Left ventricle myocardium inferior (tissue), 1 donor: ENCODE measurements at regions not wholly inside any gene's neighbourhood (a gene's known extent, or its start where the extent isn't known, plus 50 kb on each side); places are given as distances from the start of the nearest gene placed in this dataset.
"Not testable (repeated sequence)": the region's sequence is repeated elsewhere in the genome, so short reads cannot be mapped to it uniquely, and the experiment has no call there.

ENCODE experiments used
- DNase-seq: peaks from one replicate; pipeline ENCODE4 v3.0.0-alpha.2; 2020
- H3K27ac ChIP-seq: fragments of 200-600 bp; replicated peaks from 2 replicates; pipeline ENCODE4 v1.8.0; 2021
- H3K27me3 ChIP-seq: fragments of 200-600 bp; 2 replicates; pipeline ENCODE4 v1.8.0; 2021; ENCODE audit warnings: low read depth
- H3K36me3 ChIP-seq: fragments of 200-600 bp; 2 replicates; pipeline ENCODE4 v1.8.0; 2021
- H3K4me1 ChIP-seq: fragments of 200-600 bp; 2 replicates; pipeline ENCODE4 v1.8.0; 2021
- H3K4me3 ChIP-seq: fragments of 200-600 bp; 2 replicates; pipeline ENCODE4 v1.8.0; 2021; ENCODE audit warnings: mild to moderate bottlenecking, moderate library complexity
- H3K9me3 ChIP-seq: fragments of 200-600 bp; replicated peaks from 2 replicates; pipeline ENCODE4 v1.8.0; 2021
- CTCF ChIP-seq: fragments of 200-600 bp; IDR thresholded peaks from 2 replicates; pipeline ENCODE4 v1.8.0; 2021; ENCODE audit warnings: antibody characterized with exemption, mild to moderate bottlenecking, borderline replicate concordance
- intact Hi-C: fragments of 100-400 bp; cut with micrococcal nuclease; formaldehyde crosslinking; loops from one replicate; pipeline ENCODE4 v1.11.0; 2022
- donor health status: DM: no; HTN: yes; CAD: no; lungs with severe emphysema.

GRCh38 chr2:166775176-166775575, 113.1 kb upstream of the XIRP2 start:
- Histone ChIP-seq H3K36me3 (no peaks in the 10 kb centered on the region), H3K9me3 (no peaks in the 10 kb centered on the region), H3K27ac (no peak overlapping the region), H3K4me3 (no peak overlapping the region), H3K27me3 (no peaks in the 10 kb centered on the region), H3K4me1 (no peaks in the 10 kb centered on the region)
- TF ChIP-seq CTCF = no peak
- intact Hi-C loops = no loop called here
- no peak for DNase-seq

DNA sequence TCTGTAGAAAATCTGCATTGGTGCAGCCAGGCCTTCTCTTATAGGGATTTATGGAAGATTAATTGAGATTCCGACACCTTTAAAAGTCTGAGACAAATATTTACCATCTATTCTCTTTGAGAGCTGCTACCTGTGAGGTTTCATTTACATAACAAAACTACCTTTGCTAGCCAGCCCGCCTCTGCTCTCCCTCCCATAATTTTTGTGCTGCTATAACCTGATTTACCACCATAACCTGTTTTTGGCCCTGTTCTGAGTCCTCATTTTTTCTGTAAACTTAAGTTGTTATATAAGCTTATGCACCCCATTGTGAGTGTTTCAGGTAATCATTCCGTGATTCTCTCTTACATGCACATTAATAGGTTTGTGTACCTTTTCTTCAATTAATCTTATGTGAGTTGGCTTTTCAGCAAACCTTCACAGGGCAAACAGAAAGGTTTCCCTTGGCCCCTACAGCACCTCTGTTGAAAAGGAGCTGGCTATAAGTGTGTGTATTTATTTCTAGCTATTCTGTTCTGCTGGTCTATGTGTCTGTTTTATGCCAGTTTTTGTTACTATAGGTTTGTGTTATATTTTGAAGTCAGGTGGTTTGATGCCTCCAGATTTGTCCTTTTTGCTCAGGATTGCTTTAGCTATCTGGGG, 114.9 kb upstream of the XIRP2 start:
- H3K36me3 ChIP-seq = no peaks in the 10 kb centered on the region
- no peak for DNase-seq
- H3K4me1 ChIP-seq = no peaks in the 10 kb centered on the region
- no peaks in the 10 kb centered on the region for H3K27me3 ChIP-seq
- H3K9me3 ChIP-seq = peaks cover 7% of the 10 kb centered on the region
- H3K4me3 ChIP-seq = no peak overlapping the region
- TF ChIP-seq CTCF = no peak
- H3K27ac ChIP-seq = no peak overlapping the region
- intact Hi-C loops = no loop called here

GRCh38 chr2:166768393-166769123, 119.7 kb upstream of the XIRP2 start:
- no peak for DNase-seq
- H3K4me3 ChIP-seq = no peak overlapping the region
- no peak for TF ChIP-seq CTCF
- no peaks in the 10 kb centered on the region for H3K27me3 ChIP-seq
- H3K36me3 ChIP-seq = no peaks in the 10 kb centered on the region
- H3K27ac ChIP-seq = no peak overlapping the region
- H3K9me3 ChIP-seq = peaks cover 7% of the 10 kb centered on the region
- intact Hi-C loops = no loop called here
- no peaks in the 10 kb centered on the region for H3K4me1 ChIP-seq

DNA sequence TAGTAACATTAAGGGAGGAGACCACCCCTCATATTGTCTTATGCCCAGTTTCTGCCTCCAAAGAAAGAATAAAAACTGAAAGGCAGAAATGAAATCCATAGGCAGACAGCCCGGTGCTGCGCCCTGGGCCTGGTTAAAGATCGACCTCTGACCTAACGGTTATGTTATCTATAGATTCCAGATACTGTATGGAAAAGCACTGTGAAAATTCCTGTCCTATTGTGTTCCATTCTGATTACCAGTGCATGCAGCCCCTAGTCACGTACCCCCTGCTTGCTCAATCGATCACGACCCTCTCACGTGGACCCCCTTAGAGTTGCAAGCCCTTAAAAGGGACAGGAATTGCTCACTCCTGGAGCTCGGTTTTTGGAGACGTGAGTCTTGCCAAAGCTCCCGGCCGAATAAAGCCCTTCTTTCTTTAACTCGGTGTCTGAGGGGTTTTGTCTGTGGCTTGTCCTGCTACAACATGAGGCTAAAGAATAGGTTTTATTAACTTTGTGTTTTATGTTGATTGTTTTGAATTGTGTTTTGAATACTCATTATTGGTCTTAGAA, 121.4 kb upstream of the XIRP2 start:
- H3K36me3 ChIP-seq, H3K4me1 ChIP-seq, DNase-seq, intact Hi-C loops, H3K27me3 ChIP-seq, H3K4me3 ChIP-seq, H3K9me3 ChIP-seq, H3K27ac ChIP-seq: not testable (repeated sequence)

- Histone ChIP-seq H3K27ac (no peak overlapping the region), H3K9me3 (peaks cover 7% of the 10 kb centered on the region), H3K4me1 (no peaks in the 10 kb centered on the region), H3K27me3 (no peaks in the 10 kb centered on the region), H3K4me3 (no peak overlapping the region), H3K36me3 (no peaks in the 10 kb centered on the region)
- DNase-seq = no peak
- TF ChIP-seq CTCF = no peak
- intact Hi-C loops = no loop called here
Observed at GRCh38 chr2:166766220-166766619, 122.1 kb upstream of the XIRP2 start.

DNA sequence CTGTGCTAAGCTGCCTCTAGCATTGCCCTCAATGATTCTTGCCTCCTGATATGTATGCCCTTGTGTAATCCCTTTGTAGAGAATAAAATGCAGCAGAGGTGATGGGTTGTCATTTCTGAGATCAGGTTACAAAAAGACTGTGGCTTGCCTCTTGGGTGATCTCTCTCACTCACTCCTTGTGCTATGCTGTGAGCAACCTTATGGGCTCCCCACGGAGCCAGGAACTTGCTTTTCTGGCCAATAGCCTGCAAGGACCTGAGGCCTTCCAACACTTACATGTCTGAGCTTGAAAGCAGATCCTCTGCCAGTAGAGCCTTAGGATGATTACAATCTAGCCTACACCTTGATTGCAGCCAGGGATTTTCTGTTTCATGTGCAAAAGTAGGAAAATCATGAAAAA, 123.1 kb upstream of the XIRP2 start:
- Histone ChIP-seq H3K27ac (no peak overlapping the region), H3K4me1 (no peaks in the 10 kb centered on the region), H3K27me3 (no peaks in the 10 kb centered on the region), H3K9me3 (peaks cover 7% of the 10 kb centered on the region), H3K36me3 (no peaks in the 10 kb centered on the region), H3K4me3 (no peak overlapping the region)
- no peak for DNase-seq
- intact Hi-C loops = no loop called here
- TF ChIP-seq CTCF = no peak
